ENCODE measurements at regions not wholly inside any gene's neighbourhood (a gene's known extent, or its start where the extent isn't known, plus 50 kb on each side); places are given as distances from the start of the nearest gene placed in this dataset.

DNA sequence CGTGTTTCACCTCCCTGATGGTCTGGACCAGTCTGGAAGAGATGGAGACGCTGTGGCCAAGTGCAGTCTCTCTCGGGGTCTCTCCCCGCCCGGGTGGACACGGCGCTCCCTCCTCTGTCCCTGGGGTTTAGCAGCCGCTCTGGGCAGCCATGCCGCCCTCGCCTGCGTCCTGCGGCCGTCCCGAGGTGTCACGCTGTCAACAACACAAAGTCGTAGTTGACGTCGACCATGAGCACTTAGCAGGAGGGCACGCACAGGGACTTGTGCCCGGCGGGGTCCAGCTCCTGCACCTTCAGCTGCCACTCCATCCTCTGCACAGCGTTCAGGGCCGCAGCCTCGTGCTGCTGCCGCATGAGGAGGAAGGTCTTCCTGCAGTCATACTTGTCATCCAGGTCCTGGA is 368.9 kb downstream of the CDH9 start:
- no peak for DNase-seq

GRCh38 chr5:26669031-26669430 is 369.4 kb downstream of the CDH9 start:
- DNase-seq, result no peak

- DNase-seq, result no peak
These were observed 372.0 kb downstream of the CDH9 start for GRCh38 chr5:26666371-26666770.

GRCh38 chr5:26663500-26663899 is 374.9 kb downstream of the CDH9 start:
- no peak for DNase-seq

DNA sequence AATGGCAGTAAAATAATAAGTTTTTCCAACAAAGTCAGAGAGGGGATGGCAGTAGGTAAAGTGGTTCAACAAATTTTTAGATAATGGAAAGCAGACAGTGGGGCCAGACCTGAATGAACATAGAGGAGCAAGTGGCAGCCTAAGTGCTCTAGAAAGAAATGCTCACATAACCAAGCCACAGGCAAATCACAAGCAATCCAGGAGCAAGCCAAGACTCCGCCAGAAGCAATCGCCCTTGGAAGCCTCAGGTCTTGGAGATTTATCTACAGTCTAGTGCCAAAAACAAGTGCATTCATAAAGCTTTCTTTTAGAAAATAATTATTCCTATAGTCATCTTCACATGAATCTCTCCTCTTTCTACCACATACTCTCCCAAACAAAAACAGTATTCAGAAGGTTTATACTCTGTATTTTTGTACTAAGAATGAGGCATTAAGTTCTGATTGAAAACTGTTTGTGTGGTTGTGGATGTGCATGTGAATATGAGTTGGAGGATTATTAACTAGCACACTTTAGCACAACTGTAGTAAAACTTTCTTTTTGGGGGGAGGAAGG is 375.5 kb downstream of the CDH9 start:
- DNase-seq, result no peak

GRCh38 chr5:26660116-26660515 is 378.3 kb downstream of the CDH9 start:
- DNase-seq, result no peak

GRCh38 chr5:26649000-26649399 is 389.4 kb downstream of the CDH9 start:
- DNase-seq, result no peak

- DNase-seq, result no peak
These were observed 390.6 kb downstream of the CDH9 start for GRCh38 chr5:26647781-26648180.

DNA sequence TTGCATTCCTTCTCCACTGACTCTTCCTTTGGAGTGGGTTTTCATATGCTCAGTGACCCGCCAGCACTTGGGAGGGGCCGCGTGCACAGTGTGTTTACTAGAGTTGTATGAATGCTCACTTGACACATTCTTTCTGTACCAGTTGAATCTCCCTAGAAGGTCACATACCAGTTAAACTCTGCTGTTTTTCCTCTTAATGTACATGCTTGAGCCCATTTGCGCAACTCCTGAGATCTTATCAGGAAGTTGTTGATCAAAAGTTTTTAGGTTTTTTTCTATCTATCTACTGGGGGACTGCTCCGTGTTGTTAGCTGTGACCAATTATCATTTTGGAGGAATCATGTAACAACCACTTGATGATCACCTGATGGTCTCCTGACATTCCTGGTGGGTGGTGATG is 392.7 kb downstream of the CDH9 start:
- DNase-seq, result no peak

GRCh38 chr5:26641492-26641891 is 396.9 kb downstream of the CDH9 start:
- no peak for DNase-seq

- no peak for DNase-seq
These were observed 413.3 kb downstream of the CDH9 start for GRCh38 chr5:26625099-26625498.

- no peak for DNase-seq
These were observed 415.4 kb downstream of the CDH9 start for GRCh38 chr5:26622947-26623346.

GRCh38 chr5:26610577-26610976 is 427.8 kb downstream of the CDH9 start:
- no peak for DNase-seq

DNA sequence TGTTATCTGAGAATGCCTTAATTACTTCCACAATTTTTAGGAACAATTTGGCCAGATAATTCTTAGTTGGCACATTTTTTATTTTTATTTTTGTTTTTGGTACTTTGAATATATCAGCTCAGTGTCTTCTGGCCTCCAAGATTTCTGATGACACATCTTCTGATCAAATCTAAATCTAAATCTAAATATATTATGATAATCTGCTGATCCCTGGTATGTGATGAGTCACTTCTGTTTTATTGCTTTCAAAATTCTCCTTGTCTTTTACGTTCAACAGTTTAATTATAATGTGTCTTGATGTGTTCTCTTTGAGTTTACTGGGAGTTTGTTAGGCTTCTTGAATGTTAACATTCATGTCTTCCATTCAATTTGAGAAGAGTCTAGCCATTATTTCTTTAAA is 436.8 kb downstream of the CDH9 start:
- DNase-seq, result no peak

GRCh38 chr5:26582350-26583045 is 455.9 kb downstream of the CDH9 start:
- DNase-seq, result no peak

DNA sequence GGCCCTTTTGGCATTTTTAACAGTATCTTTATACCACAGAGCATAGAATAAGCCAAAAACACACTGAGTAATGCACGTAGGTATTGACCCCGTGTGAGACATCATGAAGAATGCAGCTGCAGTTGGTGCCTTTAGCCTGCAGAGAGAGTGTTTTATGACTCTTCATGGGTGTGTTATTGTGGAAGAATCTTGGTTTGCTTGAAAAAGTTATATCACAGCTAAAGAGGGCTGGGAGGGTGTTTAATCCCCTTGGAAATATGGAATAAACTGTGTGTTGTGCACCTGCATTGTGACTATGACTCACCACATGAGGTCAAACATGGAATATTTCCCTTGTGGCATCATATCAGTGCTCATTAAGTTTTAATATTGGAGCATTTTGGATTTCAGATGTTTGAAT is 458.7 kb downstream of the CDH9 start:
- no peak for DNase-seq

- no peak for DNase-seq
These were observed 460.4 kb downstream of the CDH9 start for GRCh38 chr5:26578002-26578401.

- no peak for DNase-seq
These were observed 465.9 kb downstream of the CDH9 start for GRCh38 chr5:26572480-26572879.

GRCh38 chr5:26569929-26570258 is 468.5 kb downstream of the CDH9 start:
- no peak for DNase-seq

- DNase-seq, result no peak
These were observed 469.0 kb downstream of the CDH9 start for GRCh38 chr5:26569241-26569928.

DNA sequence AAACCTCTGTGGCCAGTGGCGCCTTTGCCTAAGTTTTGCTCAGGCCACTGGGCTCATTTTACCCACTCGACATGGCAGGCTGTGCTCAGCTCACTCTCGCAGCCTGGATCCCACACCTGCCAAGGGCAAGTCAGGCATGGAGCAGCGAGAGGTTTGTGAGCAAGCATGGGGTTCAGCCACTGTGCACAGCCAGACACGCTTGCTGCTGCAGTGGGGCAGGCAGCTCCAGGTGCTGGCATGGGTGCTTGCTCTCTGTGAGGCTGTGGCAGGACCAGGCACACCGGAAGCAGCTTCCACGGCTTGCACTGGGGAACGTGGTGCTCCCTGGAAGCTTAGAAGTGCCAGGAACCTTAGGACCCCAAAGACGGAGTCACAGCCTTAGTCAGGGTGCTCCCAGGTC is 470.1 kb downstream of the CDH9 start:
- DNase-seq, result no peak

GRCh38 chr5:26563979-26564378 is 474.4 kb downstream of the CDH9 start:
- no peak for DNase-seq

GRCh38 chr5:26553079-26553478 is 485.3 kb downstream of the CDH9 start:
- no peak for DNase-seq

DNA sequence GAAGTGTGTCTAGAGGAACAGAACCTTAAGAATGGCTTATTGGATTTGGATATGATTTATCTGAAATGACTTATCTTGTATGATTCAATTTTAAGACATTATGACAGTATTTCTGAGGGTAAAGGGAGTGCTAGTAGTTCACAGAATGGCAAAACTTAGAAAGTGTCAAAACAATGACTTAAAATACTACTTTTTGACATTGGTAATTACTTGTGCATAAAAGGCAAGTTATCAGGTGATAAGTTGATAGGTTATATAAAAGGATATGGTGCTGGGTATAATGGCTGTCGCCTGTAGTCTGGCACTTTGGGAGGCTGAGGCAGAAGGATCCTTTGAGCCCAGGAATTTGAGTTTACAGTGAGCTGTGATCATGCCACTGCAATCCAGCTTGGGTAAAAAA is 494.4 kb downstream of the CDH9 start:
- no peak for DNase-seq

DNA sequence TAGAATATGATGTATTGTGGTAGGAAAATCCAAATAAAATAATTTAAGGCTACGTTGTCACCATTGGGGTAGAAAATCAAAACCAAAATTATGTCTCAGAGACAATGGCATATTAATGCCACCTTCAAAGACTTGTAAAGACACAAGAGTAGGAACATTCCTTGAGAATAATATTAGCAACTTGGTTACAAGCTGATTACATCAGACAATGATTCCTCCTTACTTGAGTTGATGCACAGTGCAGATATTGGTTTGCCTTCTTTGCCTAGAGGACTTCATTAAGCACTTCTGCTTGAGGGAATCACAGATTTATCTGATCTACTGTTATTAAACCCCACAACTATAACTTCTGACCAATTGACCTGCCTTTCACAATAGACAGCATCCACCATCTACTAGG is 500.2 kb downstream of the CDH9 start:
- no peak for DNase-seq
